Mucosa of descending colon (tissue), 3 donors: ENCODE measurements at regions not wholly inside any gene's neighbourhood (a gene's known extent, or its start where the extent isn't known, plus 50 kb on each side); places are given as distances from the start of the nearest gene placed in this dataset.
A peak's percentile ranks its signal among the peaks of the same experiment; 100 is the strongest.

Source experiments
- ATAC-seq: fragments of 200-7000 bp; cut with Tn5 transposase; one replicate; pipeline ENCODE4 v1.9.1; 2020; ENCODE audit warnings: mild to moderate bottlenecking, moderate library complexity
- DNase-seq, 3 donors: peaks; one replicate each; pipeline ENCODE4 v3.0.0-alpha.2; 2020
- H3K36me3 ChIP-seq: fragments of 200-600 bp; one replicate; pipeline ENCODE4 v1.8.0; 2021; ENCODE audit warnings: low read depth, mild to moderate bottlenecking
- H3K4me1 ChIP-seq: fragments of 200-600 bp; one replicate; pipeline ENCODE4 v1.8.0; 2021; ENCODE audit warnings: low read depth, mild to moderate bottlenecking
- H3K4me3 ChIP-seq: fragments of 200-600 bp; one replicate; pipeline ENCODE4 v1.8.0; 2021; ENCODE audit warnings: mild to moderate bottlenecking
- H3K9me3 ChIP-seq: fragments of 200-600 bp; one replicate; pipeline ENCODE4 v1.8.0; 2021; ENCODE audit warnings: mild to moderate bottlenecking
- CTCF ChIP-seq: fragments of 200-600 bp; IDR thresholded peaks from one replicate; pipeline ENCODE4 v1.8.0; 2022; ENCODE audit warnings: antibody characterized with exemption, mild to moderate bottlenecking
- intact Hi-C, 2 donors: fragments of 100-400 bp; cut with DNase I in 1 of 2; cut with micrococcal nuclease in 1 of 2; formaldehyde crosslinking; loops; one replicate each; pipeline versions ENCODE4 v1.11.0 to v1.11.1; 2022; cut with DNase I, micrococcal nuclease
- donor health status: DM: no; HTN: no; CAD: no; lungs with moderate emphysema.
- donor health status: DM: no; HTN: no; CAD: no.
- donor health status: DM: no; HTN: yes; CAD: no.

GRCh38 chr6:44041461-44042260 lies 85.6 kb downstream of the MRPL14 start:
- Histone ChIP-seq H3K4me1 (no peaks in the 10 kb centered on the region), H3K36me3 (no peaks in the 10 kb centered on the region), H3K4me3 (no peak overlapping the region), H3K9me3 (no peaks in the 10 kb centered on the region)
- intact Hi-C loops: no loop called here
- DNase-seq: peak in 1 of 3 donors; percentile 40
- no peak for TF ChIP-seq CTCF
- peak; percentile 32 for ATAC-seq

- no peak for TF ChIP-seq CTCF
- intact Hi-C loops: no loop called here
- no peaks in the 10 kb centered on the region for H3K36me3 ChIP-seq
- no peaks in the 10 kb centered on the region for H3K4me1 ChIP-seq
- H3K9me3 ChIP-seq: no peaks in the 10 kb centered on the region
- DNase-seq: no peak
- no peak overlapping the region for H3K4me3 ChIP-seq
- ATAC-seq: no peak
Measured at GRCh38 chr6:44040786-44041185, 86.5 kb downstream of the MRPL14 start.

- no peak overlapping the region for H3K4me3 ChIP-seq
- no peak for TF ChIP-seq CTCF
- H3K4me1 ChIP-seq: no peaks in the 10 kb centered on the region
- no peaks in the 10 kb centered on the region for H3K36me3 ChIP-seq
- no peak for ATAC-seq
- DNase-seq: no peak
- intact Hi-C loops: no loop called here
- no peaks in the 10 kb centered on the region for H3K9me3 ChIP-seq
Measured at GRCh38 chr6:44039839-44040350, 87.4 kb downstream of the MRPL14 start.

- H3K9me3 ChIP-seq: no peaks in the 10 kb centered on the region
- no peaks in the 10 kb centered on the region for H3K4me1 ChIP-seq
- H3K4me3 ChIP-seq: no peak overlapping the region
- intact Hi-C loops: no loop called here
- no peak for TF ChIP-seq CTCF
- ATAC-seq: no peak
- DNase-seq: peak in 1 of 3 donors; percentile 29
- no peaks in the 10 kb centered on the region for H3K36me3 ChIP-seq
Measured at GRCh38 chr6:44039191-44039719, 88.0 kb downstream of the MRPL14 start.

- Histone ChIP-seq H3K4me3 (no peak overlapping the region), H3K9me3 (no peaks in the 10 kb centered on the region), H3K36me3 (no peaks in the 10 kb centered on the region), H3K4me1 (no peaks in the 10 kb centered on the region)
- DNase-seq: no peak
- ATAC-seq: no peak
- no peak for TF ChIP-seq CTCF
- intact Hi-C loops: no loop called here
Measured at GRCh38 chr6:44038543-44039065, 88.6 kb downstream of the MRPL14 start.
